ENCODE measurements at regions not wholly inside any gene's neighbourhood (a gene's known extent, or its start where the extent isn't known, plus 50 kb on each side); places are given as distances from the start of the nearest gene placed in this dataset.

- CTCF ChIA-PET = no interaction called here
- Histone ChIP-seq H3K27me3 (ENCODE audit: control insufficient read depth, insufficient read depth, low read length) (peaks cover 2% of the 10 kb centered on the region), H3K9me3 (ENCODE audit: control insufficient read depth, insufficient read depth, low read length) (no peaks in the 10 kb centered on the region; the same call in 1 of the 2 replicates), H3K27ac (ENCODE audit: low read depth, low read length) (no peak overlapping the region), H3K4me3 (ENCODE audit: low read depth, low read length) (no peak overlapping the region)
- TF ChIP-seq CTCF (IDR thresholded peaks at IDR 0.05; ENCODE audit: low read depth, low read length) = no peak
- no peak for DNase-seq (ENCODE audit: low read depth, low spot score)
- POLR2A ChIA-PET = no interaction called here
These were observed 102.5 kb upstream of the ZMIZ1 start for GRCh38 chr10:78966182-78966787.

GRCh38 chr10:78966844-78967488 is 101.8 kb upstream of the ZMIZ1 start:
- ChIA-PET CTCF (no interaction called here), POLR2A (no interaction called here)

GRCh38 chr10:78968300-78968942 is 100.3 kb upstream of the ZMIZ1 start:
- no peak for DNase-seq (ENCODE audit: low read depth, low spot score)
- Histone ChIP-seq H3K27ac (ENCODE audit: low read depth, low read length) (no peak overlapping the region), H3K27me3 (ENCODE audit: control insufficient read depth, insufficient read depth, low read length) (peaks cover 2% of the 10 kb centered on the region), H3K9me3 (ENCODE audit: control insufficient read depth, insufficient read depth, low read length) (no peaks in the 10 kb centered on the region), H3K4me3 (ENCODE audit: low read depth, low read length) (no peak overlapping the region)
- ChIA-PET CTCF (no interaction called here), POLR2A (no interaction called here)
- no peak for TF ChIP-seq CTCF (IDR thresholded peaks at IDR 0.05; ENCODE audit: low read depth, low read length)

More at GRCh38 chr10:78966844-78967488, 101.8 kb upstream of the ZMIZ1 start:
- Histone ChIP-seq H3K9me3 (ENCODE audit: control insufficient read depth, insufficient read depth, low read length) (no peaks in the 10 kb centered on the region; the same call in 1 of the 2 replicates), H3K27me3 (ENCODE audit: control insufficient read depth, insufficient read depth, low read length) (peaks cover 2% of the 10 kb centered on the region), H3K27ac (ENCODE audit: low read depth, low read length) (no peak overlapping the region), H3K4me3 (ENCODE audit: low read depth, low read length) (no peak overlapping the region)
- no peak for DNase-seq (ENCODE audit: low read depth, low spot score)
- no peak for TF ChIP-seq CTCF (IDR thresholded peaks at IDR 0.05; ENCODE audit: low read depth, low read length)

- DNase-seq (ENCODE audit: low read depth, low spot score) = no peak
- Histone ChIP-seq H3K4me3 (ENCODE audit: low read depth, low read length) (no peak overlapping the region), H3K27me3 (ENCODE audit: control insufficient read depth, insufficient read depth, low read length) (peaks cover 2% of the 10 kb centered on the region), H3K9me3 (ENCODE audit: control insufficient read depth, insufficient read depth, low read length) (no peaks in the 10 kb centered on the region), H3K27ac (ENCODE audit: low read depth, low read length) (no peak overlapping the region)
- ChIA-PET POLR2A (no interaction called here), CTCF (no interaction called here)
- TF ChIP-seq CTCF (IDR thresholded peaks at IDR 0.05; ENCODE audit: low read depth, low read length) = no peak
These were observed 99.8 kb upstream of the ZMIZ1 start for GRCh38 chr10:78968943-78969342.

- no peak for TF ChIP-seq CTCF (IDR thresholded peaks at IDR 0.05; ENCODE audit: low read depth, low read length)
- ChIA-PET POLR2A (no interaction called here), CTCF (no interaction called here)
- H3K27me3 ChIP-seq (ENCODE audit: control insufficient read depth, insufficient read depth, low read length) = peaks cover 2% of the 10 kb centered on the region
- H3K9me3 ChIP-seq (ENCODE audit: control insufficient read depth, insufficient read depth, low read length) = no peaks in the 10 kb centered on the region
- H3K4me3 ChIP-seq (ENCODE audit: low read depth, low read length) = no peak overlapping the region
- no peak overlapping the region for H3K27ac ChIP-seq (ENCODE audit: low read depth, low read length)
- DNase-seq (ENCODE audit: low read depth, low spot score) = no peak
These were observed 99.0 kb upstream of the ZMIZ1 start for GRCh38 chr10:78969719-78970118.
